HG03558 (cell line): ENCODE measurements at regions not wholly inside any gene's neighbourhood (a gene's known extent, or its start where the extent isn't known, plus 50 kb on each side); places are given as distances from the start of the nearest gene placed in this dataset.

Source experiments
- ATAC-seq: cut with Tn5 transposase; IDR thresholded peaks from one replicate; pipeline ENCODE4 v1.9.1; 2021; ENCODE audit warnings: moderate number of reproducible peaks; ENCODE audit not compliant: unreplicated experiment; ENCODE audit errors: extremely low read depth

GRCh38 chr1:222306512-222306911 is 241.4 kb downstream of the HHIPL2 start:
- ATAC-seq, result no peak

- ATAC-seq, result no peak
Measured at GRCh38 chr1:222306011-222306410, 241.9 kb downstream of the HHIPL2 start.

- no peak for ATAC-seq
Measured at GRCh38 chr1:222301652-222302051, 246.3 kb downstream of the HHIPL2 start.

- ATAC-seq, result no peak
Measured at GRCh38 chr1:222299524-222299923, 248.4 kb downstream of the HHIPL2 start.

- no peak for ATAC-seq
Measured at GRCh38 chr1:222290866-222291265, 257.0 kb downstream of the HHIPL2 start.

- ATAC-seq, result no peak
Measured at GRCh38 chr1:222288053-222288452, 259.9 kb downstream of the HHIPL2 start.

GRCh38 chr1:222286011-222286410 is 261.9 kb downstream of the HHIPL2 start:
- ATAC-seq, result no peak

- ATAC-seq, result no peak
Measured at GRCh38 chr1:222285526-222285925, 262.4 kb downstream of the HHIPL2 start.

GRCh38 chr1:222284466-222284865 is 263.4 kb downstream of the HHIPL2 start:
- no peak for ATAC-seq

- no peak for ATAC-seq
Measured at GRCh38 chr1:222283147-222283768, 264.6 kb downstream of the HHIPL2 start.

GRCh38 chr1:222279591-222279990 is 268.3 kb downstream of the HHIPL2 start:
- no peak for ATAC-seq

- ATAC-seq, result no peak
Measured at GRCh38 chr1:222278501-222278900, 269.4 kb downstream of the HHIPL2 start.

- ATAC-seq, result no peak
Measured at GRCh38 chr1:222275729-222276465, 272.0 kb downstream of the HHIPL2 start.

- ATAC-seq, result no peak
Measured at GRCh38 chr1:222275001-222275728, 272.7 kb downstream of the HHIPL2 start.

- no peak for ATAC-seq
Measured at GRCh38 chr1:222266223-222267196, 281.4 kb downstream of the HHIPL2 start.

- no peak for ATAC-seq
Measured at GRCh38 chr1:222263791-222264190, 284.1 kb downstream of the HHIPL2 start.

- ATAC-seq, result no peak
Measured at GRCh38 chr1:222257027-222257426, 290.9 kb downstream of the HHIPL2 start.

- ATAC-seq, result no peak
Measured at GRCh38 chr1:222256058-222256457, 291.8 kb downstream of the HHIPL2 start.

GRCh38 chr1:222252788-222253187 is 295.1 kb downstream of the HHIPL2 start:
- no peak for ATAC-seq

GRCh38 chr1:222251847-222252246 is 296.1 kb downstream of the HHIPL2 start:
- no peak for ATAC-seq
